Esophagus squamous epithelium (tissue), 4 donors: ENCODE measurements at regions not wholly inside any gene's neighbourhood (a gene's known extent, or its start where the extent isn't known, plus 50 kb on each side); places are given as distances from the start of the nearest gene placed in this dataset.
"Not testable (repeated sequence)": the region's sequence is repeated elsewhere in the genome, so short reads cannot be mapped to it uniquely, and the experiment has no call there.

Experiments
- CTCF ChIP-seq, 6 experiments: fragments of 450-650 bp in 4 of 6; fragments of 200-600 bp in 2 of 6; sonication (generic) in 2 of 6; IDR thresholded peaks; one replicate each; pipeline ENCODE4 v1.5.1; 2016 to 2019; ENCODE audit warnings: antibody characterized with exemption in 6 of 6, mild to moderate bottlenecking in 4 of 6, moderate library complexity in 4 of 6
- POLR2A ChIP-seq, 4 donors: fragments of 450-650 bp; IDR thresholded peaks; one replicate each; pipeline ENCODE4 v1.6.1; 2017; ENCODE audit warnings: antibody characterized with exemption in 4 of 4, mild to moderate bottlenecking in 4 of 4, moderate library complexity in 3 of 4

DNA sequence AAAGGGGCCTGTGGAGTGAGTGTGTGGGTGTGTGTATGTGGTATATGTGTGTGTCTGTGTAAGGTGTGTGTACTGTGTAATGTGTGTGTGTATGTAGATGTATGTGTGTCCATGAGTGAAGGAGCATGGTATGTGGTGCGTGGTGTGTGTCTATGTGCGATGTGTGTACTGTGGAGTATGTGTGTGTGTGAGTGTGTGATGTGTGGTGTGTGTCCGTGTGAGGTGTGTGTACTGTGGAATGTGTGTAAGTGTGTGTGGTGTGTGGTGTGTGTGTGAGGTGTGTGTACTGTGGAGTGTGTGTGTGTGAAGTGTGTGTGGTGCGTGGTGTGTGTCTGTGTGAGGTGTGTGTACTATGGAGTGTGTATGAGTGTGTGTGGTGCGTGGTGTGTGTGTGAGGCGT is 83.1 kb upstream of the PRR5 start:
- not testable (repeated sequence) for TF ChIP-seq CTCF, POLR2A (IDR thresholded peaks at IDR 0.05)
